Esophagus muscularis mucosa (tissue), 4 donors: ENCODE measurements at regions not wholly inside any gene's neighbourhood (a gene's known extent, or its start where the extent isn't known, plus 50 kb on each side); places are given as distances from the start of the nearest gene placed in this dataset.

Experiments
- CTCF ChIP-seq, 3 experiments: fragments of 200-600 bp in 2 of 3; fragments of 450-650 bp in 1 of 3; sonication (generic) in 2 of 3; IDR thresholded peaks; one replicate each; pipeline ENCODE4 v1.5.1; 2017 to 2019; ENCODE audit warnings: antibody characterized with exemption in 3 of 3, mild to moderate bottlenecking in 2 of 3, moderate library complexity in 1 of 3
- EP300 ChIP-seq: sonication (generic); formaldehyde crosslinking; IDR thresholded peaks from one replicate; pipeline ENCODE4 v1.6.1; 2017; ENCODE audit warnings: antibody characterized with exemption
- POLR2A ChIP-seq: fragments of 450-650 bp; IDR thresholded peaks from one replicate; pipeline ENCODE4 v1.6.1; 2017; ENCODE audit warnings: antibody characterized with exemption, moderate library complexity, mild to moderate bottlenecking, low read depth
- POLR2AphosphoS5 ChIP-seq, 2 donors: sonication (generic); formaldehyde crosslinking; IDR thresholded peaks; one replicate each; pipeline ENCODE4 v1.6.1; 2017; ENCODE audit warnings: antibody characterized with exemption in 2 of 2

- TF ChIP-seq CTCF (IDR thresholded peaks at IDR 0.05) (no peak), EP300 (no peak), POLR2A (no peak), POLR2AphosphoS5 (IDR thresholded peaks at IDR 0.05) (no peak)
These were observed 1255.4 kb upstream of the SPRY2 start for GRCh38 chr13:81596224-81596753.
